ENCODE measurements at regions not wholly inside any gene's neighbourhood (a gene's known extent, or its start where the extent isn't known, plus 50 kb on each side); places are given as distances from the start of the nearest gene placed in this dataset.
A peak's percentile ranks its signal among the peaks of the same experiment; 100 is the strongest.

DNA sequence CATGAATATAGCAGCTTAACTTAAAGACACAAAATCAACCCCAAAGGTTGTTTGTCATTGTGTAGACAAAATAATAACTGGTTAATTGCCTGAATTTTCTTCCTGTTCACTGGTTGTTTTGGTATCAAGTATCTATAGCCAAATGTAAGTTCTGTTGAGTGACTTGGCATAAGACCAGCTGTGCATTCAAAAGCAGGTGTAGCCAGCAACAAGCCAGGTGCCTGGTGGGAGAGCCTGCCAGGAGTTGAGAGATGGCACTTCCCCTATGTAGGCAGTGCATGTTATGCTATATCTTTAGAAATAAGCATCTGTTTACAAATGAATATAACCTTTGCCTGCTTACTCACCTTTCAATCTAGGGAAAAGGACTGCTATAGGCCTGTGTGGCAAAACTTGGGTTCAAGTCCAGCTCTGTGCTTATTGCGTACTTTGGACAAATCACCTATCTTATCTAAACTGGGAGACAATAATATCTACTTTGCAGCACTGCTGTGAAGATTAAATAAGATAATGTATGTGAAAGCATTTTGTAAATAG, 84.9 kb upstream of the TBL1XR1 start:
- no peak overlapping the region for H3K4me3 Mint-ChIP-seq
- no peaks in the 10 kb centered on the region for H3K9me3 Mint-ChIP-seq
- H3K36me3 Mint-ChIP-seq (ENCODE audit: low read depth), result no peaks in the 10 kb centered on the region
- TF ChIP-seq, protein P1, sequence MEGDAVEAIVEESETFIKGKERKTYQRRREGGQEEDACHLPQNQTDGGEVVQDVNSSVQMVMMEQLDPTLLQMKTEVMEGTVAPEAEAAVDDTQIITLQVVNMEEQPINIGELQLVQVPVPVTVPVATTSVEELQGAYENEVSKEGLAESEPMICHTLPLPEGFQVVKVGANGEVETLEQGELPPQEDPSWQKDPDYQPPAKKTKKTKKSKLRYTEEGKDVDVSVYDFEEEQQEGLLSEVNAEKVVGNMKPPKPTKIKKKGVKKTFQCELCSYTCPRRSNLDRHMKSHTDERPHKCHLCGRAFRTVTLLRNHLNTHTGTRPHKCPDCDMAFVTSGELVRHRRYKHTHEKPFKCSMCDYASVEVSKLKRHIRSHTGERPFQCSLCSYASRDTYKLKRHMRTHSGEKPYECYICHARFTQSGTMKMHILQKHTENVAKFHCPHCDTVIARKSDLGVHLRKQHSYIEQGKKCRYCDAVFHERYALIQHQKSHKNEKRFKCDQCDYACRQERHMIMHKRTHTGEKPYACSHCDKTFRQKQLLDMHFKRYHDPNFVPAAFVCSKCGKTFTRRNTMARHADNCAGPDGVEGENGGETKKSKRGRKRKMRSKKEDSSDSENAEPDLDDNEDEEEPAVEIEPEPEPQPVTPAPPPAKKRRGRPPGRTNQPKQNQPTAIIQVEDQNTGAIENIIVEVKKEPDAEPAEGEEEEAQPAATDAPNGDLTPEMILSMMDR (IDR thresholded peaks at IDR 0.05; ENCODE audit: unreplicated experiment in 3 of 3), result no peak
- H3K27ac Mint-ChIP-seq, result peak overlapping the region in 1 of 3 experiments; percentile 25
- H3K27me3 Mint-ChIP-seq (ENCODE audit: low read depth), result no peaks in the 10 kb centered on the region
- peaks cover 19% of the 10 kb centered on the region for H3K4me1 Mint-ChIP-seq

DNA sequence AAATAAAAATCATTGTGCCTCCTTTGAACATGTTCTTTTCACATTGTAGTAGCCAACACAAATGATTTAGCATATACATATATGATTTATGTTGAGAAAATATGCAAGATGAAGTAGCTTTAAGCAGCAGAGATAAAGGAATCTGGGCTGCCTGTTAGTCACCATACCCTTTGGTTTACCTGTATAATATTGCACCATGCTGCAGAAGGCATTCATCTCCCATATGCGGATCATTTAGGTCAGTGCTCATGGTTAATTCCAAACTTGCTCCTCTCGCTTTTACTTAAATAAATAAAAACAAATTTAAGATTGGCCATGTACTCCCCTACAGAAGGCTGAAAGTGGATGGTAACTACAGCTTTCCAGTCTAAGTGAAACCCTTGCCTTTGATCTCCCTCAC, 86.7 kb upstream of the TBL1XR1 start:
- Mint-ChIP-seq H3K4me3 (no peak overlapping the region), H3K9me3 (no peaks in the 10 kb centered on the region), H3K27me3 (ENCODE audit: low read depth) (no peaks in the 10 kb centered on the region), H3K36me3 (ENCODE audit: low read depth) (no peaks in the 10 kb centered on the region), H3K27ac (peak overlapping the region in 2 of 3 experiments; percentile 44 to 86), H3K4me1 (peaks cover 19% of the 10 kb centered on the region)
- TF ChIP-seq, protein P1 (IDR thresholded peaks at IDR 0.05; ENCODE audit: unreplicated experiment in 3 of 3), result no peak

DNA sequence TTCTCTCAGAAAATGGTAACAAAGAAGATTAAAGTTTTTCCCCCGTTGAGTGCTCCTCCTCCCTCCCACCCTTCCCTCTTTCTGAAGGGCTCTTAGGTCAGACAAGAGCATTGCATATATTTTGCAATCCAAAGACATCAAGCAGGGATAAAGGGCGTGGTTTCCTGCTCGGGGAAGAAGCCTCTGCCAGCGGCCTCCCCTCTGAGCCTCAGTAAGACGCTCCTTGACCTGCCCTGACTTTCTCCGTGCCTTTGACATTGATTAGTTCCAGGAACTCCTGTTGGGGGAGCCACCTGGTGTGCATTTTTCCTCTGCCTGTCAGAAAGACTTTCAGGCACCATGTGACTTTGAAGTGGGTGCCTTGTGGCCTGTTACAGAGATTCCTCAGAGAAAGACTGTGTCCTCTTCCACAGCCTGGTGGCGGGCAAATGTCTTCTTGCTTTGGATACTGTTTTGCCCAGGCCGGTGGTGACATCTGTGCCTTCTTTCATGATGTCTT, 87.2 kb upstream of the TBL1XR1 start:
- Mint-ChIP-seq H3K4me3 (no peak overlapping the region), H3K4me1 (peaks cover 19% of the 10 kb centered on the region), H3K27me3 (ENCODE audit: low read depth) (no peaks in the 10 kb centered on the region), H3K9me3 (no peaks in the 10 kb centered on the region), H3K36me3 (ENCODE audit: low read depth) (no peaks in the 10 kb centered on the region), H3K27ac (peak overlapping the region in 2 of 3 experiments; percentile 44 to 86)
- TF ChIP-seq, protein P1 (IDR thresholded peaks at IDR 0.05; ENCODE audit: unreplicated experiment in 3 of 3), result no peak

GRCh38 chr3:177286034-177286433, 88.8 kb upstream of the TBL1XR1 start:
- Mint-ChIP-seq H3K36me3 (ENCODE audit: low read depth) (no peaks in the 10 kb centered on the region), H3K9me3 (no peaks in the 10 kb centered on the region), H3K4me1 (peaks cover 19% of the 10 kb centered on the region), H3K4me3 (no peak overlapping the region), H3K27me3 (ENCODE audit: low read depth) (no peaks in the 10 kb centered on the region), H3K27ac (peak overlapping the region in 2 of 3 experiments; percentile 17 to 18)
- TF ChIP-seq, protein P1 (IDR thresholded peaks at IDR 0.05; ENCODE audit: unreplicated experiment in 3 of 3), result no peak

DNA sequence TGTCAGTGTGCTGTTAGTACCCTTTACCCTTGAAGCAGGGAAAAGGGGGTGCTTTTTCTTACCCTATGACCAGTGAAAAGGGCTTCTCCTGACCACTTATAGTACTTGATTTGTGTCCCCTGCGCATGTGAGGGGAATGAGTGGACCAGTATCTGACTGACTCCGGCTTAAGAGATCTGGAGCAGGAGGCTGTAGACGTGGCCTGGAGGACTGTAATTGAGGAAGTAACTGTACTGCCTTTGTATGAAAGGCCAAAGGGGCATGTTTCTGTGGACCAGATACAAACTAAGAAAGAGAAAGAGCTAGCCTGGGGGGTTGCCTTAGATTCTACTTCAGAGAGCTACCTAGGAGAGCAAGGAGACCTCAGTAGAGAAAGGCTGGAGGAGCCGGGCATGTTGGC, 89.9 kb upstream of the TBL1XR1 start:
- TF ChIP-seq, protein P1 (IDR thresholded peaks at IDR 0.05; ENCODE audit: unreplicated experiment in 3 of 3), result no peak
- H3K9me3 Mint-ChIP-seq, result no peaks in the 10 kb centered on the region
- no peaks in the 10 kb centered on the region for H3K27me3 Mint-ChIP-seq (ENCODE audit: low read depth)
- H3K27ac Mint-ChIP-seq, result peak overlapping the region; percentile 3 to 36 (median 17)
- no peaks in the 10 kb centered on the region for H3K36me3 Mint-ChIP-seq (ENCODE audit: low read depth)
- H3K4me1 Mint-ChIP-seq, result peaks cover 11% of the 10 kb centered on the region
- H3K4me3 Mint-ChIP-seq, result no peak overlapping the region

- Mint-ChIP-seq H3K9me3 (no peaks in the 10 kb centered on the region), H3K36me3 (ENCODE audit: low read depth) (no peaks in the 10 kb centered on the region)
Observed at GRCh38 chr3:177290633-177291032, 93.4 kb upstream of the TBL1XR1 start.

More at GRCh38 chr3:177290633-177291032, 93.4 kb upstream of the TBL1XR1 start:
- Mint-ChIP-seq H3K27ac (no peak overlapping the region), H3K4me1 (peaks cover 6% of the 10 kb centered on the region), H3K4me3 (no peak overlapping the region), H3K27me3 (ENCODE audit: low read depth) (no peaks in the 10 kb centered on the region)
- TF ChIP-seq, protein P1 (IDR thresholded peaks at IDR 0.05; ENCODE audit: unreplicated experiment in 3 of 3), result no peak

Data from nephron (organoid).